ENCODE measurements at regions not wholly inside any gene's neighbourhood (a gene's known extent, or its start where the extent isn't known, plus 50 kb on each side); places are given as distances from the start of the nearest gene placed in this dataset.

- TF ChIP-seq EZH2 (IDR thresholded peaks at IDR 0.05; ENCODE audit: insufficient read depth, poor library complexity, severe bottlenecking) (no peak), EZH2phosphoT487 (IDR thresholded peaks at IDR 0.05; ENCODE audit: insufficient read depth, low read depth) (no peak)
These were observed 201.9 kb upstream of the ISL1 start for GRCh38 chr5:51181208-51181894.
